Peyer's patch (tissue), 4 donors: ENCODE measurements at regions not wholly inside any gene's neighbourhood (a gene's known extent, or its start where the extent isn't known, plus 50 kb on each side); places are given as distances from the start of the nearest gene placed in this dataset.

ENCODE experiments used
- CTCF ChIP-seq, 6 experiments: fragments of 450-650 bp in 4 of 6; fragments of 200-600 bp in 2 of 6; sonication (generic) in 1 of 6; IDR thresholded peaks; one replicate each; pipeline ENCODE4 v1.5.1; 2017 to 2019; ENCODE audit warnings: antibody characterized with exemption in 6 of 6, mild to moderate bottlenecking in 3 of 6, moderate library complexity in 1 of 6
- POLR2A ChIP-seq, 2 donors: fragments of 450-650 bp; IDR thresholded peaks; one replicate each; pipeline ENCODE4 v1.5.1; 2017; ENCODE audit warnings: antibody characterized with exemption in 2 of 2, mild to moderate bottlenecking in 2 of 2, moderate library complexity in 2 of 2

GRCh38 chr9:79154806-79155205 lies 417.0 kb upstream of the TLE4 start:
- TF ChIP-seq POLR2A (IDR thresholded peaks at IDR 0.05) (no peak), CTCF (IDR thresholded peaks at IDR 0.05) (no peak)
